ENCODE measurements at regions not wholly inside any gene's neighbourhood (a gene's known extent, or its start where the extent isn't known, plus 50 kb on each side); places are given as distances from the start of the nearest gene placed in this dataset.

DNA sequence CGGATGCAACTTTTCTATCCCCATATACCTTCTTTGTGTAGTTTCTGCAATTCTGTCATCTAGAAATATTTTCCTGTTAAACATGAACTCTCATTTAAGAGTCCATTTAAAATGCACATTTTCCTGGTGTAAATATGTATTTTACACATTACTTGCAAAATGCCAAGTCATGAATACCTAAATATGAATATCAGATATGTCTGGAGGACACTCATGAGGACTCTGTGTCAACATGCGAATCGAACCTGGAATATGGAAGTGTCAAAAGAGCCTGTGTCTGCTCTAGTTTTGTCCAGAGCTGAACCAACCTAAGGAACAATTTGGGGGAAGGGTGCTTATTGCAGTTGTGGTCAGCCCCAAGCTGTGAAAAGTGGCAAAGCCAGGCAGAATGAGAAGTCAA is 163.7 kb upstream of the CELF2 start:
- Histone ChIP-seq H3K9me3 (no peaks in the 10 kb centered on the region), H3K4me3 (no peak overlapping the region)

DNA sequence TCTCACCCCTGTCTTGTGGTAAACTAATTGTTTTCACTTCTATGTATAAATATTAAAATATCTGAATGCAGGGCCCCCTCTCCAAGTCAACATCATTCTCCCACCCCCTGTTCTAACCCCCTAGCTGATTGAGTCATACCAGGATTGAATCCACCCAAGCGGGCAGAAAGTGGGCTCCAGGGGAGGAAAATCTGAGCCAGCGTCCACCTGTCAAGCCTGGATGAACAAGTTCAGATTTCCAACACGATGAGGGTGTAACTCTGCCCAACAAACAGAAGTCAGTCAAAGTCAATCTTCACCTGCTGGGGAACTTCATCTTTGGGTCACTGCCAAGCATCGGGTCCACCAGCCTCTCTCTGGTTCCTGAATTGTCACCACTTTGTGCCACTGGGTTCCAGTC is 162.9 kb upstream of the CELF2 start:
- no peak for DNase-seq
- TF ChIP-seq, protein P1, sequence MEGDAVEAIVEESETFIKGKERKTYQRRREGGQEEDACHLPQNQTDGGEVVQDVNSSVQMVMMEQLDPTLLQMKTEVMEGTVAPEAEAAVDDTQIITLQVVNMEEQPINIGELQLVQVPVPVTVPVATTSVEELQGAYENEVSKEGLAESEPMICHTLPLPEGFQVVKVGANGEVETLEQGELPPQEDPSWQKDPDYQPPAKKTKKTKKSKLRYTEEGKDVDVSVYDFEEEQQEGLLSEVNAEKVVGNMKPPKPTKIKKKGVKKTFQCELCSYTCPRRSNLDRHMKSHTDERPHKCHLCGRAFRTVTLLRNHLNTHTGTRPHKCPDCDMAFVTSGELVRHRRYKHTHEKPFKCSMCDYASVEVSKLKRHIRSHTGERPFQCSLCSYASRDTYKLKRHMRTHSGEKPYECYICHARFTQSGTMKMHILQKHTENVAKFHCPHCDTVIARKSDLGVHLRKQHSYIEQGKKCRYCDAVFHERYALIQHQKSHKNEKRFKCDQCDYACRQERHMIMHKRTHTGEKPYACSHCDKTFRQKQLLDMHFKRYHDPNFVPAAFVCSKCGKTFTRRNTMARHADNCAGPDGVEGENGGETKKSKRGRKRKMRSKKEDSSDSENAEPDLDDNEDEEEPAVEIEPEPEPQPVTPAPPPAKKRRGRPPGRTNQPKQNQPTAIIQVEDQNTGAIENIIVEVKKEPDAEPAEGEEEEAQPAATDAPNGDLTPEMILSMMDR (IDR thresholded peaks at IDR 0.05), result no peak
- intact Hi-C loops (cut with DNase I; ENCODE audit: low total_unique reads), result no loop called here

More for the DNA sequence above, 163.7 kb upstream of the CELF2 start:
- H3K27ac ChIP-seq, result no peak overlapping the region
- no peak for DNase-seq
- no peaks in the 10 kb centered on the region for H3K36me3 ChIP-seq
- intact Hi-C loops (cut with DNase I; ENCODE audit: low total_unique reads), result no loop called here
- TF ChIP-seq, protein P1 (IDR thresholded peaks at IDR 0.05), result no peak
- H3K27me3 ChIP-seq, result no peaks in the 10 kb centered on the region
- H3K4me1 ChIP-seq, result peaks cover 0 to 6% (median 0%) of the 10 kb centered on the region in 4 donors

DNA sequence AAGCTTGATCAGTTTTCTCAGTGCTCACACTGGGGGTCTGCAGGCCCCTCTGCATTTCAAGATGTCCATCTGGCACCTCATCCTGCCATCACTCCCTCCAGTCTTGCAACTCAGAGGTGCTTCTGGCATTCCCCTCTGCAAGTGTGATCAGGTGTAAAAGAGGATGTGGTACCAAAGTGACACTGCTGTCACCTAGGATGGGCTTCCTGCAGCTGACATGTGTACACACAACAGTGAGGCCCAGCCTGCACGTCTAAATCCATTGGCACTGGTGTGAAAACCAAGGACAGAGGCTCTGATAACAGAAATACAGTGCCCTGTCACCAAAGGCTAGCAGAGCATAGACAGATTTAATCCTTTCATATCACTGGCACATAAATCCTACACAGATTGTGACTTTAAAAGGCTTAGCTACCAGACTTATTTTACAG is 162.5 kb upstream of the CELF2 start:
- intact Hi-C loops (cut with DNase I; ENCODE audit: low total_unique reads), result no loop called here
- H3K4me3 ChIP-seq, result no peak overlapping the region
- TF ChIP-seq, protein P1 (IDR thresholded peaks at IDR 0.05), result no peak
- no peak for DNase-seq
- H3K27me3 ChIP-seq, result no peaks in the 10 kb centered on the region
- H3K9me3 ChIP-seq, result no peaks in the 10 kb centered on the region
- H3K27ac ChIP-seq, result no peak overlapping the region
- H3K4me1 ChIP-seq, result peaks cover 0 to 6% (median 0%) of the 10 kb centered on the region in 4 donors
- H3K36me3 ChIP-seq, result no peaks in the 10 kb centered on the region

More for the DNA sequence above, 162.9 kb upstream of the CELF2 start:
- Histone ChIP-seq H3K27ac (no peak overlapping the region), H3K4me1 (peaks cover 0 to 6% (median 0%) of the 10 kb centered on the region in 4 donors), H3K36me3 (no peaks in the 10 kb centered on the region), H3K27me3 (no peaks in the 10 kb centered on the region), H3K9me3 (no peaks in the 10 kb centered on the region), H3K4me3 (no peak overlapping the region)

DNA sequence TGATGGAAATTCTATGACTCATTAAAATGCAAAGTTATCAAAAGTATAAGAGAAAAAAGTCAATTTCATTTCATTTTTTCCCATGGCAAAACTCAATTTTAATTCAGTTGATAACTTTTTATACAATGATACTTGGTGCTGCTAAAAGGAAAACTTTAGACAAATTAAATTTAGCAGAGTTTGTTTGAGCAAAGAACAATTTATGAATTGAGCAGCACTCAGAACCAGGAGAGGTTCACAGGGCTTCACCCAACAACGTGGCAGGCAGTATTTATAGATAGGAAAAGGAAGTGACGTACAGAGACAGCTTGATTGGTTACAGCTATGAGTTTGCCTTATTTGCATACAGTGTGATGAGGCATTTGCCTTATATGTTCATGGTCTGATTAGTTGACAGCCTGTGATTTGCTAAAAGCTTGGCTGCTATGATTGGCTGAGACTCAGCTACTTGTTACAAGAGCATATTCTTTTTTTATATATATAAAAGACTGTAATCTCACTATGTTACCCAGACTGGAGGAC is 157.2 kb upstream of the CELF2 start:
- TF ChIP-seq, protein P1 (IDR thresholded peaks at IDR 0.05), result no peak
- Histone ChIP-seq H3K4me3 (no peak overlapping the region), H3K4me1 (no peaks in the 10 kb centered on the region), H3K27me3 (no peaks in the 10 kb centered on the region), H3K9me3 (no peaks in the 10 kb centered on the region), H3K27ac (no peak overlapping the region), H3K36me3 (no peaks in the 10 kb centered on the region)
- intact Hi-C loops (cut with DNase I; ENCODE audit: low total_unique reads), result no loop called here
- no peak for DNase-seq

DNA sequence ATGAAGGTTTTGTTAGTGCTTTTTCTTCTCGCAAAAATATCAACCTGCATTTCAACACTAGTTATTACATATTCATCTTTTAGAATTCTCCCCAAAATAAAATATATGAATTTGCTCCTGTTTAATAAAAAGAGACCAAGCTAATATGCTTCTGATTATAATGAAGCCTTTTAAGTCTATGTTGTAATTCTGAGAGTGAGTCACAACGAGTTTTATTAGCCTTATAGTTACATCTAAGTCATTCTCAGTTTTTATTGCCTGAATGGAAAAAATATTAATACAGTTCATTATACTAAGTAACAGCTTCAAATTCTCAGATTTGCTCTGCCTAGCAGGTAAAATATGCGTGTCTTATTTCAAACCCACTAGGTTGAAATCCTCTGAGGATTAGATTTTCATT is 152.4 kb upstream of the CELF2 start:
- intact Hi-C loops (cut with DNase I; ENCODE audit: low total_unique reads), result no loop called here
- no peak overlapping the region for H3K27ac ChIP-seq

More for the DNA sequence above, 152.4 kb upstream of the CELF2 start:
- H3K27me3 ChIP-seq, result no peaks in the 10 kb centered on the region
- peaks cover 0 to 13% (median 0%) of the 10 kb centered on the region in 4 donors for H3K4me1 ChIP-seq
- no peak for DNase-seq
- H3K4me3 ChIP-seq, result no peak overlapping the region
- H3K36me3 ChIP-seq, result no peaks in the 10 kb centered on the region
- TF ChIP-seq, protein P1 (IDR thresholded peaks at IDR 0.05), result no peak
- no peaks in the 10 kb centered on the region for H3K9me3 ChIP-seq

Measured in tibial artery (tissue), 4 donors.